Lung (tissue), 11 donors: ENCODE measurements at regions not wholly inside any gene's neighbourhood (a gene's known extent, or its start where the extent isn't known, plus 50 kb on each side); places are given as distances from the start of the nearest gene placed in this dataset.

Experiments used
- ATAC-seq: fragments of 200-7000 bp; cut with Tn5 transposase; one replicate; pipeline ENCODE4 v1.9.1; 2020; ENCODE audit warnings: moderate number of reproducible peaks; ENCODE audit not compliant: insufficient read depth, low FRiP score
- DNase-seq, 3 donors: peaks; one replicate each; pipeline ENCODE4 v3.0.0-alpha.2; 2013 to 2017
- H3K27ac ChIP-seq, 2 donors: one replicate each; pipeline ENCODE4 v1.5.1; 2013; ENCODE audit warnings: mild to moderate bottlenecking in 2 of 2, moderate library complexity in 2 of 2, control low read depth in 1 of 2, inconsistent platforms in 1 of 2, low read depth in 1 of 2, low read length in 1 of 2
- H3K27me3 ChIP-seq, 3 donors: one replicate each; pipeline ENCODE4 v1.5.1; 2013; ENCODE audit warnings: low read length in 2 of 3; ENCODE audit not compliant: control insufficient read depth in 3 of 3, insufficient read depth in 3 of 3
- H3K36me3 ChIP-seq, 4 donors: one replicate each; pipeline ENCODE4 v1.5.1; 2013; ENCODE audit warnings: low read length in 4 of 4, mild to moderate bottlenecking in 1 of 4, moderate library complexity in 1 of 4; ENCODE audit not compliant: control insufficient read depth in 4 of 4, insufficient read depth in 4 of 4
- H3K4me1 ChIP-seq, 5 donors: one replicate each; pipeline ENCODE4 v1.5.1; 2013; ENCODE audit warnings: low read length in 5 of 5, mild to moderate bottlenecking in 2 of 5, moderate library complexity in 1 of 5; ENCODE audit not compliant: control insufficient read depth in 5 of 5, insufficient read depth in 5 of 5
- H3K4me3 ChIP-seq: one replicate; pipeline ENCODE4 v1.5.1; 2013; ENCODE audit warnings: mild to moderate bottlenecking, control low read depth, moderate library complexity
- H3K9ac ChIP-seq, 2 donors: one replicate each; pipeline ENCODE4 v1.5.1; 2013; ENCODE audit warnings: low read length in 2 of 2, control low read depth in 1 of 2; ENCODE audit not compliant: insufficient read depth in 1 of 2
- H3K9me3 ChIP-seq, 4 donors: one replicate each; pipeline ENCODE4 v1.5.1; 2013; ENCODE audit warnings: low read length in 3 of 4, mild to moderate bottlenecking in 1 of 4, moderate library complexity in 1 of 4; ENCODE audit not compliant: control insufficient read depth in 4 of 4, insufficient read depth in 3 of 4
- CTCF ChIP-seq: IDR thresholded peaks from 2 replicates; pipeline ENCODE4 v1.5.1; 2012; ENCODE audit warnings: mild to moderate bottlenecking; ENCODE audit errors: control extremely low read depth, extremely low read depth
- WGBS, 2 donors: extraction: QIAGEN DNeasy Blood & Tissue Kit; methylation state at CpG; one replicate each; pipeline ENCODE4 v1.1.7; 2013; 5-methylcytosine and 5-hydroxymethylcytosine counted together
- donor health status: control.
- donor health status: control.
- donor health status: Bipolar disorder and iron deficiency.
- donor health status: healthy.
- donor health status: DM: yes; HTN: yes; CAD: no.

- ATAC-seq (no peak), DNase-seq (no peak)
- Histone ChIP-seq H3K9me3 (peaks cover 0 to 4% (median 0%) of the 10 kb centered on the region in 4 donors), H3K27ac (no peak overlapping the region), H3K4me1 (no peaks in the 10 kb centered on the region), H3K27me3 (no peaks in the 10 kb centered on the region), H3K4me3 (no peak overlapping the region), H3K9ac (no peak overlapping the region), H3K36me3 (no peaks in the 10 kb centered on the region)
- WGBS, 2 donors = 56 to 58% methylated on average over 4 of the region's 4 CpGs
- no peak for TF ChIP-seq CTCF
Observed at GRCh38 chr7:41899823-41900433, 197.0 kb upstream of the INHBA start.

DNA sequence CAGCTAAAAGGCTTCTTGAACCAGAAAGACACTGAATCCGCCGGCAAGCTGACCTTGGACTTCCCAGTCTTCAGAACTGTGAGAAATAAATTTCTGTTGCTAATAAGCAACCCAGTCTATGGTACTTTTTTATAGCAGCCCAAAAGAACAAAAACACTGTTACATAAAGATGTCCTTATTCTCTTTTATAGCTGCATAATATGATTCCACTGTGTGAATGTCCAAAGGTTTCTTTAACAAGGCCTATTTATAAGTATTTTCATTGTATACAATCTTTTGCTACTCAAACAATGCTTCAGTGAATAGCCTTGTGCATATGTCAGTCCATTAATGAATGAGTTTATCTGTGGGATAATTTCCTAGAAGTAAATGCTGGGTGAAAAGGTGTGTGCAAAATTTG is 190.8 kb upstream of the INHBA start:
- Histone ChIP-seq H3K27ac (no peak overlapping the region), H3K4me1 (peaks cover 0 to 5% (median 0%) of the 10 kb centered on the region in 5 donors), H3K36me3 (no peaks in the 10 kb centered on the region), H3K4me3 (no peak overlapping the region), H3K9ac (no peak overlapping the region), H3K9me3 (no peaks in the 10 kb centered on the region), H3K27me3 (no peaks in the 10 kb centered on the region)
- ATAC-seq = no peak
- DNase-seq = no peak
- TF ChIP-seq CTCF = no peak
- WGBS, 2 donors = 96 to 98% methylated on average over 2 of the region's 2 CpGs

GRCh38 chr7:41892356-41893100 is 189.6 kb upstream of the INHBA start:
- no peak for TF ChIP-seq CTCF
- Histone ChIP-seq H3K9me3 (no peaks in the 10 kb centered on the region), H3K36me3 (no peaks in the 10 kb centered on the region), H3K9ac (no peak overlapping the region), H3K4me3 (no peak overlapping the region), H3K27me3 (no peaks in the 10 kb centered on the region), H3K27ac (no peak overlapping the region), H3K4me1 (peaks cover 0 to 5% (median 0%) of the 10 kb centered on the region in 5 donors)
- ATAC-seq = no peak
- 55 to 56% methylated on average over 2 of the region's 2 CpGs for WGBS, 2 donors
- no peak for DNase-seq
